Right ventricle myocardium inferior (tissue), 1 donor: ENCODE measurements at regions not wholly inside any gene's neighbourhood (a gene's known extent, or its start where the extent isn't known, plus 50 kb on each side); places are given as distances from the start of the nearest gene placed in this dataset.

ENCODE experiments used
- ATAC-seq: fragments of 200-7000 bp; cut with Tn5 transposase; one replicate; pipeline ENCODE4 v1.9.1; 2020; ENCODE audit warnings: mild to moderate bottlenecking, moderate library complexity
- DNase-seq: peaks from one replicate; pipeline ENCODE4 v3.0.0; 2021; ENCODE audit errors: missing footprints
- intact Hi-C: fragments of 100-400 bp; cut with DNase I; formaldehyde crosslinking; loops from one replicate; pipeline ENCODE4 v1.11.0; 2022
- donor health status: DM: no; HTN: yes; CAD: no; lungs with severe emphysema.

- ATAC-seq (no peak), DNase-seq (no peak)
- intact Hi-C loops, result no loop called here
Observed at GRCh38 chr3:177437513-177438337, 240.4 kb upstream of the TBL1XR1 start.

DNA sequence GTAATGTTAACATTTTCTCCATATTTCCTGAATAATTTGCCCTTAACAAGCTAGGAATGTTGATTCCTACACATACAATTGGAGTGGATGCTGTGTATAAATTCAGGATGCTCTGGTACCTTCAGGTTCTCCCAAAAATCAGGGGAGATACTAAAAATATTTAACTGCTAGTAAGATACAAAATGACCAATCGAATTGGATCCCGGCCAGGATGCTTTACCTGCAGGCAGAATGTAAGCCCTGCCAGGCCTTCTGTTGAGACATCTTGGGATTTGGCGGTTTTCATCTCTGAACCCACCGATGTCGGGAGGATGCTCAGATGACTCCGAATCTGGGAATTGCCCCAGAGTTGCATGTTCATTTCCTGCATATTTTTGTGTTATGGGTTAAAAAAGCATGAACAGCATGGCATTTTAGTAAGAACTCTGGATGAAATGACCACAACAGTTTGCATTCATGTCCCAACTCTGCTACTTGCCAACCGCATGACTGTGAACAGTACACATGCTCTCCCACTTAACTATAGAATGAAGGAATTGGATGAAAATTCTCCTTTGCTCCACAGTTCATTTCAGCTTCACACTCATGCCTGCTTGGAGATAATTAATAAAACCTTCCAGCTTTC, 241.4 kb upstream of the TBL1XR1 start:
- ATAC-seq (no peak), DNase-seq (no peak)
- intact Hi-C loops, result no loop called here

- intact Hi-C loops, result no loop called here
- no peak for ATAC-seq
- DNase-seq, result no peak
Observed at GRCh38 chr3:177439694-177440269, 242.5 kb upstream of the TBL1XR1 start.

DNA sequence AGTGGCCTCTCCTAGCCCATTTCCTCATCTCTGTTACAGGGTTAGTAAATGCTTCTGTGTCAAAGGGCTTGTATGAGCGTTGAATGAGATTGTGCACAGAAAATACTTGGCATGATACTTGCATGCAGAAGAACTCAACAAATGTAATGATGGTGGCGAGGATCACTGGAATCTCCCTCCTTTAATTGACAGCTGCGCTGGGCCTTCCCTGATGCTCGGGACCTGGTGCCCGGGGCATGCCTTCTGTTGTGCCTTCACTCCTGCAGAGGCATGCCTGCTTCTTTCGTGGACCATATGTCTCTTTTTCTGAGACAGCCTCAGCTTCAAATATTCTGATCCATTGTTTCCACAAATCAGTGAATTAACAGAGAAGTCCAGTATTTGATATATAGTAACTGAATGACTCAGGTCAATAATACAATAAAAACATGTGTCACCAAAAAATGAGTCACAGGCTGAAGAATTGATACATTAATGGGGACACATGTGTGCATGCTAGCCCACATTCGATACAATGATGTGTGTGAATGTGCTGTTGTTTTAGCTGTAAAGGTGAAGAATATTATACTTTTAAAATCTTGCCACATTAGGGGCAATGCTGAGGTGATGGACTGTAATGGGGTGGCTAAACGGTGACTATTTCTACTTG, 243.3 kb upstream of the TBL1XR1 start:
- ATAC-seq (no peak), DNase-seq (no peak)
- intact Hi-C loops, result no loop called here

DNA sequence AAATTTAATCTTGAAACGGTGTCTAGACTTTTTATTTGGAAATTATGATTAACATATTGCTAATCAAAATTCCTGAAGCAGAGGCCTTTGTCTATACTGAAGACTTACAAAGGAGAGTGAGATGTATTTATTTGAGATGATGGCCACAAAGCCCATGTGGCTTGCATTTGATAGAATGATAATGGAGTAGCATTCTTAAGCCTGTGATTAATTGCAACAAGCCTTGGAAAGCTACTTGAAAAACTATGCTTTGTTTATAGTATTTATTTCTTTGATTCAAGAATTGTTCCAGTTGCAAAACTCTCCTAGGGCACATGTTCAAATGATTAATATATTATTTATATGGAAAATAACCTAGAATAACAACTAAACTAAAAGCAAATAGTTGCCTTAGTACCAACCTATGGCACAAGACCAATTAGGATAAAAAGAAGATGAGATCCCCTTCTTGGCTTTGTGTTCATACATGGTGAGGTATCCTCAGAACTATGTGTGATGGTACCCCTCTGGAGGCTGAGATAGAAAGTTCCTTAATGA, 244.1 kb upstream of the TBL1XR1 start:
- DNase-seq (no peak), ATAC-seq (no peak)
- intact Hi-C loops, result no loop called here

- DNase-seq (no peak), ATAC-seq (peak; percentile 45)
- intact Hi-C loops, result no loop called here
Observed at GRCh38 chr3:177441813-177442646, 244.7 kb upstream of the TBL1XR1 start.

- DNase-seq (no peak), ATAC-seq (peak; percentile 24)
- intact Hi-C loops, result no loop called here
Observed at GRCh38 chr3:177443469-177443868, 246.2 kb upstream of the TBL1XR1 start.

DNA sequence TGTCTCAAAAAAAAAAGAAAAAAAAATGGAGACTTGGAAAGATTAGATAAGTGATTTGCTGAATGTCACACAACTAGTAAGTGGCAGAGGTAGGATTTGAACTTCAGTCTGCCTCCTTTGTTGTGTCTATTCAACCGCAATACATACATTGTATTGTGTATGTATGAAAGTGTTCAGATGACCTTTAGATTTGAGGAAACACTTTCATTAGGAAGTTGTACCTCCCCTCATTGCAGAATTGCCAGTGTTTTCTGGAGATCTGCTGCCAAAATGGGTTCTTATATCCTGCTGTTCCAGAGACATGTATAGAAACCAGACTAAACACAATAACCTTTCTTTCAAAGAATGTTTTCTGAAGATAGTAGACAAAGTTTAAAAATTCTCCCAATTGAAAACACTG, 247.4 kb upstream of the TBL1XR1 start:
- intact Hi-C loops, result no loop called here
- DNase-seq, result no peak
- no peak for ATAC-seq

DNA sequence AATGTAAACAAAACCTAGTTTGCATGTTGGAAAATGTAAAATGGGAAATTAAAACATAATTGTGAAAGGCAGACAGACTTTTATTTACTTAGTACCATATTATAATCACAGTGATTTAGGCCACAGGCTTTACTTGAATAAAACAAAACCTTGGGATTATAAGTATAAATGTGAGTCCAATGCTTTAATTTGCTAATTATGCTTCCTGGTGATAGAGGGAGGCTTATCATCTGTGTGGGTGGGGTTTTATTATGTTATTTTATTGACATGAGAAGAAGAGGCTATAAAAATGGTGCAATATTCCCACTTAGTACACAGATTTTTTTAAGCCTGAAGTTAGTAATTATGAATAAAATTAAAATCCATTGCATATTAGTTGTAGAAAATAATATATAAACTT, 248.3 kb upstream of the TBL1XR1 start:
- DNase-seq (no peak), ATAC-seq (no peak)
- intact Hi-C loops, result no loop called here

DNA sequence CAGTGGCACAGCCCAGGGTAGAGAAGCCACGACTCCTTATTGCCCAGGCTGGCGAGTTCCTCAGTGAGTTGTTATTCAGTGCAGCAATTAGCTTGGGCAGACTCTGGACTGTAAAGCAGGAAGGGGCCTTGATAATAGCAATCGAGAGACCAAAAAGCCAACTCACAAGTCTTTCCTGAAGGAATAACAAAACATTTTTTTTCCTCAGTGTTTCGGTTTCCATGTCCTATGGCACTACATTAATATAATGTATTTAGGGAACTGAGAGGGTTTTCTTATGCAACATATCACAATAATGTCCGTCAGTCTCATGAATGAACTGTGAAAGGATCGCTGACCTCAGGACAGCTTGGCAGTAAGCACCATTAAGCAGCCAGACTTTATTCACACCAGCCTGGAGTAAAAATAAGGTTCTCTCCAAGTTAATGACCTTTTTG, 248.9 kb upstream of the TBL1XR1 start:
- intact Hi-C loops, result no loop called here
- no peak for ATAC-seq
- DNase-seq, result no peak

DNA sequence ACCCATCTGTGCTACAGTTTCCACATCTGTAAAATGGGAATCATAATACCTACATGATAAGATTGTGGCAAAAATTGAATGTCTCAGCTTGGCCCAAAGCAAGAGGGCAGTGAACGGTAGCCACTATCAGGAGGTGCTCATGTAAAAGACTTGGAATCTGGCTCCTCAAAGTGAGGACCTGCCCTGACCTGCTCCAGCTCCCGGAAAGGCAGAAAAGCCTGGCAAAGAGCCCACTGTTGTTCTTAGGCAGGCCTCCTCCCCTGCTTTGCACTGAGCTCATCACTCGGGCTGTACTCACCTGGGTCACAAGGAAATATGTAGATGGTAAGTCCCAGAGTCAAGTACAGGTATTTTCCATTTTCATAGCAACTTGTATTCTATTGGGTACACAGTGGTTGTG, 250.7 kb upstream of the TBL1XR1 start:
- DNase-seq, result no peak
- ATAC-seq, result no peak
- intact Hi-C loops, result no loop called here

GRCh38 chr3:177448987-177449359, 251.7 kb upstream of the TBL1XR1 start:
- no peak for DNase-seq
- ATAC-seq, result no peak
- intact Hi-C loops, result no loop called here

DNA sequence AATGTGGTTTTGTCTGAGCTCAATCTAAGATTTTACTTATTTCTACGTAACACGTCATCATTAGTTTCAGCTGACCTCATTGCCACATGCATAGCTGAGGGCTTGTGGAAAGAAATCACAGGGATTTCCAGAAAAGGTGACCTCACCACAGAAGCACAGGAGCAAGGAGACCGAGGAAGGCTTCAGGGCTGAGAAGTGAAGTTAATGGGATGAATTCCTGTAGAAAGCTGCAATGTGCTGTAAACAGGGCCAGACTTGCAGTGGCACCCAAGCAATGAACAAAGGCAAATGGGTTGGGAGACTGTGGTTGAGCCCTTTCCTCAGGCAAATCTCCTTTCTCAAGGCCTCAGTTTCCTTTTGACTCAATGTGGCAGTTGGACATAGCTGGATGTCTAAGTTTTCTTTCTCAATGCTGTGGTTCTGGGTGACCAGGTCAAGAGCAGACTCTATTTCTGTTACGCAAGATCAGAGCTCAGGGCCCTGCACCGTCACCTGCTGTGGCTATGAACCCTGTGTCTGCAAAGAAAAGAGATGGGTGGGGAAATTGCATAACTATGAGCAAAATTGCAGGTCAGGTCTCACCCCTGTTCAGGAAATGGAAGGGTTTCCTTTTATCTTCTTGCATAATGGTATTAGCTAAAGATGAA, 252.2 kb upstream of the TBL1XR1 start:
- ATAC-seq, result no peak
- DNase-seq, result peak; percentile 74
- intact Hi-C loops, result no loop called here

DNA sequence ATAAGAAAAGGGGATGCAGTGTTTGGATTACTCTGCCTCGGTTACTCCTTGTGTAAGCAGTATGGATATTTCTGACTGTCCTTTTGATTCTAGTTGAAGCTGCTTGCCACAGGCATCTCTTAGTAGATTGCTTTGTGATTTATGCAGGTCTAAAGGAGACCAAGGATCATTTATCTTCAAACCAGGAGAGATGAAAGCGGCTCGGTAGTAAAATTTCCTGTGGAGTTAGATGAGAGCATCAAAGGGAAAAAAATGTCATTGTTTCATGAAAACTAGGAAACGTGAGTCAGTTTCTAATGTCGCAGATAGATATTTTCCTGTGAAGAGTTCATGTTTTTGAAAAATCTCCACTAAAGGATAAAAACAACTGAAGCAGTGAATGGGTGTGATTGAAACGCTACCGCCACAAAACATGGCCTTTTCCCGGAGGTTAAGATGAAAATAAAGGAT, 254.0 kb upstream of the TBL1XR1 start:
- ATAC-seq (no peak), DNase-seq (no peak)
- intact Hi-C loops, result no loop called here

DNA sequence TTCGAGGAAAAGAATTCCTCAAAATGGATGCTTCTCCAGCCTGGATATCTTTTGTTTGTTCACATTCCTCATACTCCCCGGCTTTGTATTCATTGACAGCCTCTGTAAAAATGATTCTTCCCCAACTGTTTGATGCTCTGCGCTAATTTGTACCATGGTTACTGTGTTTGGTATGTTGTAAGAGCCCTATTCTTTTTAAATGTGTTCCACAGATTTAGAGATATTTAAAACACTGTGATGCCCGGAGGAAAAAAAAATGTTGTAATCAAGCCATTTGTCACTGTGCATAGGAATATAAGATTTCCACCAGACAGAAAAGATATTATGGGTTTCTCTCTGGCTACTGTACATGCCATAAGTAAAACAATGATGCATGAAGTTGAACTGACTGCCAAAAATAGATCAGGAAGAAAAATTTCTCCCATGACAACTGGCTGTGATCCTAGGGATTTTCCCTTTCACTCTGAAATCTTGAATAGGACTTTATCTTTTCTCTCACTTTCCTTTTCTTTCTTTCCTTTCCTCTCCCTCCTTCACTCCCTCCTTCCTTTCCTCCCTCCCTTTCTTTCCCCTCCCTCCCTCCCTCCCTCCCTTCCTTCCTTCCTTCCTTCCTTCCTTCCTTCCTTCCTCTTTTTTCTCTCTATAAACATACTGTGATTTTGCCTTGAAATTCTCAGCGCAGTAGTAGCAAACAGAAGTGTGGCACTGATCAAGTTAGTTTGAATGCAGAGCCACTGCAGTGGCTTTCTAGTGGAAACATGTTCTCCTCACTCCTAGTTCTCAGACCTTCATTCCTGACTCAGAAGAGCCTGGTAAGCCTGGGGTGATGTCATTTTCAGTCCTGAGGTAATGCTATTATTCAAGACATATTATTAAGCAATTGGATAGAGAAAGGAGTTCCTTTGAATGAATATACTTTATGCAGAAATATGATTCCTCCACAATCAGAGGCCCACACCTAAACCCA, 254.9 kb upstream of the TBL1XR1 start:
- no peak for DNase-seq
- intact Hi-C loops, result no loop called here
- peak; percentile 48 for ATAC-seq

GRCh38 chr3:177452831-177453450, 255.7 kb upstream of the TBL1XR1 start:
- DNase-seq (no peak), ATAC-seq (no peak)
- intact Hi-C loops, result no loop called here

DNA sequence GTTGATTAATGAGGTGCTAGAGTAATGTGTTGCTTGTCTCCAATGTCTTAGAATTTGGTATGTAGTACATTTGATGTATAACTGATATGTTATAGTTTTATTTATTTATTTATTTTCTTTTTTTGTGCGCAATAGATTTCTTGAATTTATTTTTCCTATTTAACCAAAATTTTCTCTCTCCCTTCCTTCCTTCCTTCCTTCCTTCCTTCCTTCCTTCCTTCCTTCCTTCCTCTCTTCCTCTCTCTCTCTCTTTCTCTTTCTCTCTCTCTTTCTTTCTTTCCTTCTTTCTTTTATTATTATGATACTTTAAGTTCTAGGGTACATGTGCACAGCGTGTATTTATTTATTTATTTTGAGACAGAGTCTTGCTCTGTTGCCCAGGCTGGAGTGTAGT, 256.2 kb upstream of the TBL1XR1 start:
- DNase-seq, result no peak
- ATAC-seq, result no peak
- intact Hi-C loops, result no loop called here
